HUDEP-2 (cell line): ENCODE measurements at regions not wholly inside any gene's neighbourhood (a gene's known extent, or its start where the extent isn't known, plus 50 kb on each side); places are given as distances from the start of the nearest gene placed in this dataset.

Experiments used
- DNase-seq, 76 experiments: peaks; one replicate each; lab custom pipeline; 2025; ENCODE audit not compliant: unreplicated experiment in 76 of 76; lab: John Stamatoyannopoulos, UW

GRCh38 chr2:51511002-51511401, 479.1 kb upstream of the NRXN1 start:
- no peak for DNase-seq

GRCh38 chr2:51510303-51510702, 478.4 kb upstream of the NRXN1 start:
- no peak for DNase-seq

- DNase-seq = peak in 1 of 76 experiments; percentile 1
These were observed 473.6 kb upstream of the NRXN1 start for GRCh38 chr2:51505533-51505932.

GRCh38 chr2:51490576-51491234, 458.8 kb upstream of the NRXN1 start:
- DNase-seq = no peak

GRCh38 chr2:51484605-51485004, 452.7 kb upstream of the NRXN1 start:
- no peak for DNase-seq

GRCh38 chr2:51483720-51484119, 451.8 kb upstream of the NRXN1 start:
- no peak for DNase-seq

GRCh38 chr2:51472783-51473182, 440.9 kb upstream of the NRXN1 start:
- DNase-seq = no peak

- no peak for DNase-seq
These were observed 440.4 kb upstream of the NRXN1 start for GRCh38 chr2:51472300-51472699.

GRCh38 chr2:51469102-51469501, 437.2 kb upstream of the NRXN1 start:
- DNase-seq = no peak

GRCh38 chr2:51465326-51465725, 433.4 kb upstream of the NRXN1 start:
- no peak for DNase-seq

- DNase-seq = no peak
These were observed 422.2 kb upstream of the NRXN1 start for GRCh38 chr2:51454177-51454576.

- DNase-seq = no peak
These were observed 417.0 kb upstream of the NRXN1 start for GRCh38 chr2:51448911-51449310.

- DNase-seq = no peak
These were observed 409.9 kb upstream of the NRXN1 start for GRCh38 chr2:51441786-51442185.

- no peak for DNase-seq
These were observed 392.5 kb upstream of the NRXN1 start for GRCh38 chr2:51424418-51424817.

GRCh38 chr2:51420511-51420910, 388.6 kb upstream of the NRXN1 start:
- DNase-seq = peak in 2 of 76 experiments; percentile 3 to 9

- no peak for DNase-seq
These were observed 381.8 kb upstream of the NRXN1 start for GRCh38 chr2:51413726-51414125.

GRCh38 chr2:51410331-51410730, 378.4 kb upstream of the NRXN1 start:
- no peak for DNase-seq

- DNase-seq = no peak
These were observed 378.0 kb upstream of the NRXN1 start for GRCh38 chr2:51409920-51410319.

GRCh38 chr2:51404226-51404625, 372.3 kb upstream of the NRXN1 start:
- no peak for DNase-seq

- no peak for DNase-seq
These were observed 369.6 kb upstream of the NRXN1 start for GRCh38 chr2:51401546-51401945.

GRCh38 chr2:51387235-51387634, 355.3 kb upstream of the NRXN1 start:
- no peak for DNase-seq

- no peak for DNase-seq
These were observed 348.1 kb upstream of the NRXN1 start for GRCh38 chr2:51379997-51380396.

GRCh38 chr2:51368250-51368649, 336.3 kb upstream of the NRXN1 start:
- DNase-seq = no peak
